MCF 10A (cell line): ENCODE measurements at regions not wholly inside any gene's neighbourhood (a gene's known extent, or its start where the extent isn't known, plus 50 kb on each side); places are given as distances from the start of the nearest gene placed in this dataset.

ENCODE experiments used
- BruUV-seq: library from RNA; stranded (reverse); fragments of 400-500 nt; replicated peaks from 2 replicates; lab custom pipeline; 2021; lab: Mats Ljungman, UMichigan
- CTCF ChIA-PET: fragments of 300-600 bp; sonication (Branson Sonifier 250); formaldehyde crosslinking; extraction: SDS; loops from one replicate; lab custom pipeline; 2021; ENCODE audit warnings: antibody characterized with exemption, inconsistent platforms; lab: Yijun Ruan, JAX
- POLR2A ChIA-PET: fragments of 300-600, 350-650 bp; sonication (Branson Sonifier 250); formaldehyde crosslinking; extraction: SDS; loops from one replicate; lab custom pipeline; 2020; ENCODE audit warnings: antibody characterized with exemption, inconsistent platforms; lab: Yijun Ruan, JAX
- DNase-seq: peaks from one replicate; pipeline ENCODE4 v3.0.0-alpha.2; 2018; ENCODE audit not compliant: unreplicated experiment
- H3K27ac Mint-ChIP-seq: one replicate; pipeline ENCODE4 v1.8.0; 2022; ENCODE audit warnings: mild to moderate bottlenecking, low read depth, mixed read lengths; ENCODE audit not compliant: unreplicated experiment
- H3K27me3 Mint-ChIP-seq: one replicate; pipeline ENCODE4 v1.8.0; 2022; ENCODE audit warnings: mixed read lengths; ENCODE audit not compliant: insufficient read depth, unreplicated experiment
- H3K36me3 Mint-ChIP-seq: one replicate; pipeline ENCODE4 v1.8.0; 2022; ENCODE audit warnings: mild to moderate bottlenecking, moderate library complexity, mixed read lengths; ENCODE audit not compliant: insufficient read depth, unreplicated experiment
- H3K4me1 Mint-ChIP-seq: one replicate; pipeline ENCODE4 v1.8.0; 2022; ENCODE audit warnings: mixed read lengths; ENCODE audit not compliant: insufficient read depth, unreplicated experiment
- H3K4me3 Mint-ChIP-seq: one replicate; pipeline ENCODE4 v1.8.0; 2022; ENCODE audit warnings: mild to moderate bottlenecking, moderate library complexity, mixed read lengths; ENCODE audit not compliant: unreplicated experiment
- H3K9me3 Mint-ChIP-seq: one replicate; pipeline ENCODE4 v1.8.0; 2022; ENCODE audit warnings: mixed read lengths; ENCODE audit not compliant: unreplicated experiment
- intact Hi-C: fragments of 100-400 bp; cut with micrococcal nuclease; formaldehyde crosslinking; loops from 2 replicates; pipeline ENCODE4 v1.14.1; 2022
- TF ChIP-seq, protein P1 (sequence below): fragments of 200-600 bp; IDR thresholded peaks from one replicate; pipeline ENCODE4 v1.8.0; 2022; ENCODE audit warnings: antibody characterized with exemption, mild to moderate bottlenecking; ENCODE audit not compliant: unreplicated experiment

DNA sequence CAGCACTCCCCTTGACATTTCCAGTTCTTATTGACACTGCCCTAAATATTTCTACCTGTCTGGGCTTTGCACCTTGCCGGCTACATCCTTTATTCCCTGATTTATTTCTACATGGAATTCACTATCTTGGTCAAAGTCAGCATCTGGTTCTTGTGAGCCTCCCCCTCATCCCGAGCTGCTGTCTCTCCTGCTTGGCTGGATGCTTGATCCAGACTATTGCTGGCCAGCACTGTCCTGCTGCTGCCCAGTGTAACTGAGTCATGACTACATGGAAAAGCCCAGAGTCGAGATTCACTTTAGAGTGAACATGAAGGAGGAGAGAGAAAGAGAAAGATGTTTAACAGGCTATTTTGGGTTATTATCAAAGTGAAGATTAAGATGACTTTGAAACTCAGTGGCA lies 142.2 kb downstream of the OPN5 start:
- Mint-ChIP-seq H3K9me3 (no peaks in the 10 kb centered on the region), H3K4me1 (no peaks in the 10 kb centered on the region), H3K27ac (no peak overlapping the region), H3K36me3 (no peaks in the 10 kb centered on the region), H3K4me3 (no peak overlapping the region), H3K27me3 (no peaks in the 10 kb centered on the region)
- no peak for DNase-seq
- intact Hi-C loops: no loop called here
- no TSS peak for BruUV-seq
- TF ChIP-seq, protein P1, sequence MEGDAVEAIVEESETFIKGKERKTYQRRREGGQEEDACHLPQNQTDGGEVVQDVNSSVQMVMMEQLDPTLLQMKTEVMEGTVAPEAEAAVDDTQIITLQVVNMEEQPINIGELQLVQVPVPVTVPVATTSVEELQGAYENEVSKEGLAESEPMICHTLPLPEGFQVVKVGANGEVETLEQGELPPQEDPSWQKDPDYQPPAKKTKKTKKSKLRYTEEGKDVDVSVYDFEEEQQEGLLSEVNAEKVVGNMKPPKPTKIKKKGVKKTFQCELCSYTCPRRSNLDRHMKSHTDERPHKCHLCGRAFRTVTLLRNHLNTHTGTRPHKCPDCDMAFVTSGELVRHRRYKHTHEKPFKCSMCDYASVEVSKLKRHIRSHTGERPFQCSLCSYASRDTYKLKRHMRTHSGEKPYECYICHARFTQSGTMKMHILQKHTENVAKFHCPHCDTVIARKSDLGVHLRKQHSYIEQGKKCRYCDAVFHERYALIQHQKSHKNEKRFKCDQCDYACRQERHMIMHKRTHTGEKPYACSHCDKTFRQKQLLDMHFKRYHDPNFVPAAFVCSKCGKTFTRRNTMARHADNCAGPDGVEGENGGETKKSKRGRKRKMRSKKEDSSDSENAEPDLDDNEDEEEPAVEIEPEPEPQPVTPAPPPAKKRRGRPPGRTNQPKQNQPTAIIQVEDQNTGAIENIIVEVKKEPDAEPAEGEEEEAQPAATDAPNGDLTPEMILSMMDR: no peak
- ChIA-PET POLR2A (no interaction called here), CTCF (interaction anchor here (0.5 kb wide), 1 partner anchor 16 kb away, joined by 3 read pairs; no protein-coding TSS in a partner anchor)

- no peak overlapping the region for H3K27ac Mint-ChIP-seq
- TF ChIP-seq, protein P1: no peak
- no peaks in the 10 kb centered on the region for H3K9me3 Mint-ChIP-seq
- no TSS peak for BruUV-seq
- H3K4me1 Mint-ChIP-seq: peaks cover 2% of the 10 kb centered on the region
- H3K27me3 Mint-ChIP-seq: no peaks in the 10 kb centered on the region
- no peak overlapping the region for H3K4me3 Mint-ChIP-seq
- no peaks in the 10 kb centered on the region for H3K36me3 Mint-ChIP-seq
- ChIA-PET CTCF (no interaction called here), POLR2A (no interaction called here)
- intact Hi-C loops: no loop called here
- DNase-seq: no peak
These were observed 140.6 kb downstream of the OPN5 start for GRCh38 chr6:47922391-47922790.

DNA sequence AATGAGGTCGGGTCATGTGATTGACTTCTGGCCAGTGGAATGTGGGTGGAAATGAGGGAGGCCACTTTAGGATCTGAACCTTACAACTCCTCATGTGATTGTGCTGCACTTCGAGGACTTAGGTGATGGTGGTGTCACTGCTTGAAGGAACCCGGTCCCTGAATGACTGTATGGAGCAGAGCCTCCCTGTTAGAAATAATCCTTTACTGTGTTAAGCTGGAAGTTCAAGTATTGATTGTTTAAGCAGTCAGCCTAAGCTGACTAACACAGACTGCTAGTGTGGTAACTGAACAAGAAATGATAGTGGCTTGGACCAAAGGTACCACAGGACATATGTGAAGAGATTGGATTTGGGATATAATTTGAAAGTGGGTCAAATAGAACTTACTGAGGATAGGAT lies 138.0 kb downstream of the OPN5 start:
- BruUV-seq: no TSS peak
- H3K27me3 Mint-ChIP-seq: no peaks in the 10 kb centered on the region
- DNase-seq: no peak
- POLR2A ChIA-PET: no interaction called here
- no peak overlapping the region for H3K27ac Mint-ChIP-seq
- no peak overlapping the region for H3K4me3 Mint-ChIP-seq
- intact Hi-C loops: no loop called here
- H3K9me3 Mint-ChIP-seq: no peaks in the 10 kb centered on the region
- CTCF ChIA-PET: no interaction called here
- H3K36me3 Mint-ChIP-seq: no peaks in the 10 kb centered on the region
- H3K4me1 Mint-ChIP-seq: peaks cover 5% of the 10 kb centered on the region
- TF ChIP-seq, protein P1: no peak

- Mint-ChIP-seq H3K4me3 (no peak overlapping the region), H3K27ac (no peak overlapping the region), H3K27me3 (no peaks in the 10 kb centered on the region), H3K36me3 (no peaks in the 10 kb centered on the region), H3K4me1 (peaks cover 5% of the 10 kb centered on the region), H3K9me3 (no peaks in the 10 kb centered on the region)
- intact Hi-C loops: no loop called here
- no TSS peak for BruUV-seq
- DNase-seq: no peak
- TF ChIP-seq, protein P1: no peak
- ChIA-PET CTCF (interaction anchor here (0.7 kb wide), 1 partner anchor 12 kb away, joined by 3 read pairs; no protein-coding TSS in a partner anchor), POLR2A (no interaction called here)
These were observed 136.0 kb downstream of the OPN5 start for GRCh38 chr6:47917811-47918210.
